NCI-H748 (cell line): ENCODE measurements at regions not wholly inside any gene's neighbourhood (a gene's known extent, or its start where the extent isn't known, plus 50 kb on each side); places are given as distances from the start of the nearest gene placed in this dataset.

Experiments
- DNase-seq: peaks from one replicate; lab custom pipeline; 2025; ENCODE audit not compliant: unreplicated experiment; lab: John Stamatoyannopoulos, UW

GRCh38 chr11:130705670-130706421 is 210.4 kb downstream of the SNX19 start:
- DNase-seq = no peak

GRCh38 chr11:130706572-130706971 is 209.7 kb downstream of the SNX19 start:
- no peak for DNase-seq

GRCh38 chr11:130707217-130707616 is 209.1 kb downstream of the SNX19 start:
- DNase-seq = no peak

- DNase-seq = no peak
These were observed 206.7 kb downstream of the SNX19 start for GRCh38 chr11:130709531-130709930.

GRCh38 chr11:130710021-130710420 is 206.3 kb downstream of the SNX19 start:
- no peak for DNase-seq

GRCh38 chr11:130710497-130711012 is 205.7 kb downstream of the SNX19 start:
- DNase-seq = peak; percentile 45

- peak; percentile 40 for DNase-seq
These were observed 205.1 kb downstream of the SNX19 start for GRCh38 chr11:130711193-130711592.

GRCh38 chr11:130712480-130712879 is 203.8 kb downstream of the SNX19 start:
- no peak for DNase-seq

GRCh38 chr11:130715085-130715876 is 201.0 kb downstream of the SNX19 start:
- no peak for DNase-seq

GRCh38 chr11:130715877-130716220 is 200.4 kb downstream of the SNX19 start:
- DNase-seq = no peak

GRCh38 chr11:130718120-130718519 is 198.2 kb downstream of the SNX19 start:
- DNase-seq = no peak

- no peak for DNase-seq
These were observed 196.9 kb downstream of the SNX19 start for GRCh38 chr11:130719220-130719915.

GRCh38 chr11:130720232-130721022 is 195.9 kb downstream of the SNX19 start:
- no peak for DNase-seq

GRCh38 chr11:130721023-130721681 is 195.1 kb downstream of the SNX19 start:
- no peak for DNase-seq

GRCh38 chr11:130721736-130722135 is 194.5 kb downstream of the SNX19 start:
- DNase-seq = no peak

- no peak for DNase-seq
These were observed 193.9 kb downstream of the SNX19 start for GRCh38 chr11:130722401-130722800.

GRCh38 chr11:130725421-130726233 is 190.7 kb downstream of the SNX19 start:
- DNase-seq = no peak

- no peak for DNase-seq
These were observed 189.8 kb downstream of the SNX19 start for GRCh38 chr11:130726234-130727037.
